ENCODE measurements at regions not wholly inside any gene's neighbourhood (a gene's known extent, or its start where the extent isn't known, plus 50 kb on each side); places are given as distances from the start of the nearest gene placed in this dataset.

DNA sequence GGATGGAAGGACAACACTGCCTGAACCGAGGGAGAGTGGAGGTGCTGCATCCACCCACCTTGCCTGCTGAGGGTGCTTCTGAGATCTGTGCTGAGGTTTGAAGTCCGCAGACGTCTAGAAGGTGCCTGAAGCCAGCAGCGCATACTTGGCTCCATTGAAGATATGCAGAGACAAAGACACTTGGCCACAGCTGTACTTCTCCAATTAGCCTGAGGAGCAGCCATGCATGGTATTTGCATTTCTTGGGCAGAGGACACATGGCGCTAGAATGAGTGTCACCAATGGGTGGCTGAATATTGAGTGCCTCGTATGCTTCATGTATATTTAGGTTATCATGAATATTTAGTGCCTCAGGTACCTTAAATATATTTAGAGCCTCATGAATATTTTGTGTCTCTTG lies 128.7 kb upstream of the ATP6AP2 start:
- no peak for DNase-seq (ENCODE audit: low read depth)

- no peak for DNase-seq (ENCODE audit: low read depth)
These were observed 130.6 kb upstream of the ATP6AP2 start for GRCh38 chrX:40449956-40450706.

DNA sequence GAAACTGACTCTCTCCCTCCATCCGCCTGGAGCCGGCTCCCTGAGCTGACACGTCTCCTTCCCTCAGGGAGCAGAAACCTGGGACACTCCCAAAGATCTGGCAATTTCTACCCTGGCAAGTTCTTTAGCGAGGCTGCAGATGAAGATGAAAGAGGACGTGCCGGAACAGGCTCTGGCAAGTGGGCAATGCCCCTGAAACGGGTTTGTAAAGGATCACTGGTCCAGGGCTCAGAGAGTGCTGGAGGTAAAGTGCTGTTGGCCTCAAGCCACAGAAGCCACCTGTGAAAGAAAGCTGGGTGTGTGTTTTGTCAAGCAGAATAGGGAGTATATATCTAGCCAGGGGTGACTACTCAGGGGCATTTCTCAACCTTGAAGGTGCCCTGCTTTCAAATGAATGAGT lies 131.4 kb upstream of the ATP6AP2 start:
- no peak for DNase-seq (ENCODE audit: low read depth)

GRCh38 chrX:40448793-40449192 lies 132.0 kb upstream of the ATP6AP2 start:
- no peak for DNase-seq (ENCODE audit: low read depth)

GRCh38 chrX:40446921-40447320 lies 133.8 kb upstream of the ATP6AP2 start:
- no peak for DNase-seq (ENCODE audit: low read depth)

GRCh38 chrX:40445691-40446090 lies 135.1 kb upstream of the ATP6AP2 start:
- no peak for DNase-seq (ENCODE audit: low read depth)

- DNase-seq (ENCODE audit: low read depth), result no peak
These were observed 135.8 kb upstream of the ATP6AP2 start for GRCh38 chrX:40444798-40445496.

DNA sequence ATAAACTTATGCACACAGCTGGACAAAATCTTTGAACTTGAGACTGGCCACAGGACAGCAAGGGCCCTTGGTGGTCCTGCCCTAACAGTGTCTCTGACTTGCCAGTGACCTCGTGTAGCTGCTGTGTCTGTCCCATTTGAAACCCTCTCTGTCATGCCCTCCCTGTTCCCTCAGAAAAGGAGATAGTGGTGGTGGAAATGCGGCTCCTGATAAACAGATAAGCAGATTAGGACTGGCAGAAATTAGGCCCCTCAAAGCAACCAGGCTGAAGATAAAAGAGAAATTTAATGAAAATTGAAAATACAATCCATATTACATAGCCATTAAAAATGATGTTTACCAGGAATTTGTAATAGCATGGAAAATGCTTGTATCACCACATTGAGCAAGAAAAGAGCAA lies 136.6 kb upstream of the ATP6AP2 start:
- no peak for DNase-seq (ENCODE audit: low read depth)

- DNase-seq (ENCODE audit: low read depth), result no peak
These were observed 139.9 kb upstream of the ATP6AP2 start for GRCh38 chrX:40440866-40441265.

DNA sequence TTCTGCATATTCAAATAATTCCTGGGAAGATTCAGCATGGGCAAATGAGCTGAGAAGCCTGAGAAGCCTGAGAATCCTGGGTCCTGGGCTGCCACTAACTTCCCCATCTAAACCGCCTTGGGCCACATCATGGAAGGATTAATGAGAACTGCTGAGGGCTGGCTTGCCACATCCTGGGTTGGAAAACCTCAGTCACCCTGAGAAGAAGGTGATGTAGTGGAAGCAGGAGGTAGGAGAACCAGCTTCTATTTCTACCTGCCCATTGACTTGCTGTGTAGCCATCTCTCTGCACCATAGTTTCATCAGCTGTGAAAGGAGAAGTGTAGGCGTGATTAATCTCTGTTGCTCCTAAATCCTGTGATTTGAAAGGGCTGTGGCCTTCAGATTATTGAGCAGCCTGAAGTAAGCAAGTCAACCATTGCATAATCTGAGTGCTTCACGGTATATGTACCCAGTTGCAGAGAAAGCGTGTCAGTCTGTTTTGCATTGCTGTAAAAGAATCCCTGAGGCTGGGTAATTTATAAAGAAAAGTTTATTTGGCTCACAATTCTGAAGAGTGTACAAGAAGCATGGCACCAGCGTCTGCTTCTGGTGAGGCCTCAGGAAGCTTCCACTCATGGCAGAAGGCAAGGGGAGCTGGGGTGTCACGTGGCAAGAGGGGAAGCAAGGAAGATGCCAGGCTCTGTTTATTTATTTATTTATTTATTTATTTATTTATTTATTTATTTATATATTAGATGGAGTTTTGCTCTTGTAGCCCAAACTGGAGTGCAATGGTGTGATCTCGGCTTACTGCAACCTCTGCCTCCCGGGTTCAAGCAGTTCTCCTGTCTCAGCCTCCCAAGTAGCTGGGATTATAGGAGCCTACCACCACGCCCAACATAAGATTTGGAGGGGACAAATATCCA lies 140.9 kb upstream of the ATP6AP2 start:
- DNase-seq (ENCODE audit: low read depth), result no peak

DNA sequence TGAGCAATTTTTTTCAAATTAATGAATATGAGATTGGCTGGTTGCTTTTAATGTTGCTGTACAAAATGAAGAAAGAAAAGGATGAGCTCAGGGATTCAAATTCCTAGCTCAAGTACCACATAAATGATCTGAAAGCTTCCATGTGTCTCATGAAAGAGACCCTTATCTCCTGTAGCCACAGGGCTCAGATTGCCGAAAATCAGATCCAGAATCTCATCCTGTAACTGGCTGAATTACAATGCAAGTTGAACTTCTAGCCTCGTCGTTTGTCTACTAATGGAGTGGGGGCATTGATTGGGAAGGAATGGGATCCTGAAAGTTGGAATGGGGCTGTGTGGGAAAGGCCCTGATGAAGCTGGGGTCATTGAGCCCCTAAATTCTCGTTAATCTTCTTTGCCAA lies 143.4 kb upstream of the ATP6AP2 start:
- no peak for DNase-seq (ENCODE audit: low read depth)

DNA sequence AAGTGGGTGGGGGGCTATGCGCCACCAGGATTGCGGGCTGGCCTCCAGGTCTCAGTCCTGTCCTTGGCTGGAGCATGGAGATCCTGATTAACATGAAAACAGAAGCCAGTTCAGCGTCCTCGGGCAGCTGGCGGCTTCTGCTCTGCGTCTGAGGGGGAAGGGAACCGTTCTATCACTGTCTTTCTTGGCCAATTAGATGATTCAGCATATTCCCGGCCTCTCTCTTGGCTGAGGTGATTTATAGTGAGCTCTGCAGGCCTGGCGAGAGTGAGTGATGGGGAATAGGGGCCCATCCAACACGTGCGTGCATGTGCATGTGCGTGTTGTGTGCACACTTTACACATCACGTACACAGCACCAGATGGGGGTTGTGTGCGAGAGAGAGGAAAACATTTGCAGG lies 145.8 kb upstream of the ATP6AP2 start:
- DNase-seq (ENCODE audit: low read depth), result no peak

- no peak for DNase-seq (ENCODE audit: low read depth)
These were observed 146.3 kb upstream of the ATP6AP2 start for GRCh38 chrX:40434443-40434842.

GRCh38 chrX:40433160-40433559 lies 147.6 kb upstream of the ATP6AP2 start:
- no peak for DNase-seq (ENCODE audit: low read depth)

- no peak for DNase-seq (ENCODE audit: low read depth)
These were observed 156.5 kb upstream of the ATP6AP2 start for GRCh38 chrX:40424259-40424658.

DNA sequence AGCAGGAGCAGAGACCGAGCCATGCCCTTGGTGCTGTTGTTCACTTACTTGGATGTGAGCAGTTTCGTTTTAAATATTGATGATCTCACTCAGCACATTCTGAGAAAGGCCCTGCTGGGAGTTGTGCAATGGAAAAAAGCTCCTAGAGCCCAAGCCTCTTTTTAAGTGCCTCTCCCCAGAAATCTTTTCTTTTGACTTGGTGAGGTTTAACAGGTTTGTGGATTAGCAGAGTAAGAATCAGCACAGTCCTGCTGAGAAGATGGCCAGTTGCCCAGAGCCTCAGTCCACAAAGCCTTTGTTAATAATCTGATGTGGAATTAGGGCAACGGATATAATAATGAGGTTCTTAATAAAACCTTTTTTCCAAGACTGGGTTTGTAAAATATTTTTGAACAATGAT lies 157.5 kb upstream of the ATP6AP2 start:
- DNase-seq (ENCODE audit: low read depth), result no peak

DNA sequence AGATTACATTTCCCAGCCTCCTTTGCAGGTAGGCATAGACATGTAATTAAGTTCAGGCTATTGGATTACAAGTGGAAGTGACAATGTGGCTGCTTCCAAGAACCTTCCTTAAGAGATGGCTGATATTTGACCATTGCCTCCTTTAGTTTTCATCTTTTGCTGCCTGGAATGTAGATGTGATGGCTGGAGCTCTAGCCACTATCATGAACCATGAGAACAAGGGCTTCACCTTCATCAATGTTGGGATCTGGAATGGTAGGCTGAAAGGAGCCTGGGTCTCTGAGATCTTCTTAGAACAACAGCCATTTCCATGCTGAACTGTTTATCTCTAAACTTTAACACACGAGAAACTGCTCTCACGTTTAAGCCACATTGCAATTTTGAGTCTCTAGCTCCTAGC lies 158.7 kb upstream of the ATP6AP2 start:
- no peak for DNase-seq (ENCODE audit: low read depth)

GRCh38 chrX:40420899-40421729 lies 159.7 kb upstream of the ATP6AP2 start:
- DNase-seq (ENCODE audit: low read depth), result no peak

GRCh38 chrX:40418813-40419195 lies 162.0 kb upstream of the ATP6AP2 start:
- no peak for DNase-seq (ENCODE audit: low read depth)

DNA sequence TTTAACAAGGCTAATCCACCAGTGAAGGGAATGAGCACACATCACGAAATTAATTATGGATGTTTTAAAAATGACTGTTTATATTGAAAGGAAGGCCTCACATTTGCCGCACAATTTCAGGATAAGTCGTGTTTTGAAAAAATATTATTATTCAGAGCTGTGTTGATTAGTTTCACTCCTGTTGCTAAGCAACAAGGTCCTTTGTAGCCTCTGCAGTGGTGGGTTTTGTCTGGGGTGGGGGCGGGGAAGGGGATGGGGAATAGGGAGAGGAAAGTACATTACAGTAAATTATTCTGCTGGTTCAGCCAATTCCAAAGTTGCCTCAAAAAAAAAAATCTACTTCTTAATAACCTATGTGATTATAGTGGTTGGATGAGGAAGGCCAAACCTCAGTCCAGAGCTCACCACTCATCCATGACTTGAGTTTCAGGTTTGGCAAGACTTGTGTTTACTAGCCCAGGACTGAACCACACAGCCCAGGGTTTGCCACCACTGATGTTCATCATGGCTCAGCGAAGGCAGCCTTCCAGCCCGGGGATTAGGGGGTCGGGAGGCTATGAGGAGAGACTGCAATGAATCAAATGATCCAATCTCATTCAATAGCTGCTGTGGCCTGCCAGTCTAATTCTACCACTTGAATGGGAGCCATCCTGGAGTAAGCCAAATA lies 162.5 kb upstream of the ATP6AP2 start:
- DNase-seq (ENCODE audit: low read depth), result no peak

- DNase-seq (ENCODE audit: low read depth), result no peak
These were observed 165.1 kb upstream of the ATP6AP2 start for GRCh38 chrX:40415675-40416074.

Measured in stimulated activated CD8-positive, alpha-beta memory T cell treated with anti-CD3 and anti-CD28 coated beads, Interleukin-15, amount 100 ng/mL, for 24 hours (primary cell).